Right ventricle myocardium superior (tissue), 1 donor: ENCODE measurements at regions not wholly inside any gene's neighbourhood (a gene's known extent, or its start where the extent isn't known, plus 50 kb on each side); places are given as distances from the start of the nearest gene placed in this dataset.

Experiments used
- ATAC-seq: fragments of 200-7000 bp; cut with Tn5 transposase; one replicate; pipeline ENCODE4 v1.9.1; 2020; ENCODE audit warnings: mild to moderate bottlenecking; ENCODE audit not compliant: poor library complexity
- DNase-seq: peaks from one replicate; pipeline ENCODE4 v3.0.0-alpha.2; 2020
- intact Hi-C: fragments of 100-400 bp; cut with DNase I; formaldehyde crosslinking; loops from one replicate; pipeline ENCODE4 v1.11.2; 2022
- donor health status: DM: no; HTN: yes; CAD: no; lungs with severe emphysema.

- intact Hi-C loops: no loop called here
- no peak for ATAC-seq
- no peak for DNase-seq
These were observed 61.1 kb upstream of the C1orf87 start for GRCh38 chr1:60134716-60135115.

DNA sequence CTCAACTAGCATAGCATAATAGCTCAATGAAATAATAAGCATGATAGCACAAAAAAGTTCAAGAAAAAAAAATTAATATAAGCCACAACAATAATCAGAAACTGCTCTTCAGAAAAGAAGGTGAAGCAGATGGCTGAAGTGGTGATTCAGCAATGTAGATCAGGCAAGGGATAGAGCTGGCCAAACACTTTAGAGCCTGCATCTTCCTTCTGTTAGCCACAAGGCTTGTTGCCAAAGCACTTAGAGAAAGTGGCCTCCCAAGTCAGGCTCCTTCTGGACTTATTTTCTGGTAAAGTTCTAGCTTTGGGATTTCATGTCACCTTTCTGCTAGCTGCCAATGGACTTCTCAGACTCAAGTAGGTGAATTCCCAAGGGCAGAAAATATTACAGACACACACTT lies 60.3 kb upstream of the C1orf87 start:
- ATAC-seq (no peak), DNase-seq (no peak)
- intact Hi-C loops: no loop called here

DNA sequence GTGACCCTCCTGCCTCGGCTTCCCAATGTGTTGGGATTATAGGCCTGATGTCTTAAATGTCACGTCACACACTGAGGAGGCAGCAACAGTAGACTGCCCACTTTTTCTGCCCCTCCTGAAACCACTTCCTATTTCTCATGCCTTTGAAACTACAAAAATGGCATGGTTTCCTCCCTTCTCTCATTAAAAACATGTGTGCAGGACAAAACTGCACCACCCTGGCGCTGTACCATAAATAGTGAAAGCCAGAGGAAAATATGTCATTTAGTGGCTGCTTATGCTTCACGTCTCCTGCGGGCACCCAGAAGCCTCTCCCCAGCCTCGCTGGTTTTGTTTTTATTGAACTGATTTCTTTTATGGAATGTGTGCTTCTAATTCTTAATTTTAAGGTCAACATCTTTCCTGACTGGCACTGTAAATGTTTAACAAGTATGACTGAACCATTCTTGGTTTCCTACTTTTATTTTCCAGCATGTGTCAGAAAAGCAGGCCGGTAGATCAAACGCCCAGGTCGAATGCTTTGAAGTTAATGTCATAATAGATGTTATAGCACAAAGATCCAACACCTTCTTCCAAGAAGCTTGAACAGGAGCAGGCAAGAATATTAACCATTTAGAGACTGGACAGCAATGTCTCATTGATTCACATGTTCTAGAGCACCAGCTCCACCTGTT lies 59.6 kb upstream of the C1orf87 start:
- DNase-seq (no peak), ATAC-seq (no peak)
- intact Hi-C loops: no loop called here

GRCh38 chr1:60132108-60132507 lies 58.5 kb upstream of the C1orf87 start:
- ATAC-seq: no peak
- no peak for DNase-seq
- intact Hi-C loops: no loop called here

DNA sequence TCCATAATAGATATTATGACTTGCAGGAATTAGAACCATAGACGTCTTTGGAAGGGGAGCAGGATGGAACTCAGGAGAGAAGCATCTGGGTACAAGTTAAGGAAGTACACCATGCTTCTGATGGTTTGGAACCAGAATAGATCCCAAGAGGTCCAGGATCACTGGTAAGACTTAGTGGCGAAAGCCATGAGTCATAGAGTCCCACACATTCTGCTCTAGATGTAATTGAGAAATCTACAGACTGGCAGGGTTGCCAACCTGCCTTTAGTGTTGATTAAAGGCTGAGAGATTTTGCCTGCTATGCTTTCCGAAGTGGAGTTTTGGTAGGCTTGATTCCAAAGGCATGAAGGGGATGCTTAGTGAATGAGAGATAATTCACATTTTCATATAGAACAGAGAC lies 57.1 kb upstream of the C1orf87 start:
- ATAC-seq (no peak), DNase-seq (no peak)
- intact Hi-C loops: no loop called here

GRCh38 chr1:60129911-60130310 lies 56.3 kb upstream of the C1orf87 start:
- DNase-seq (no peak), ATAC-seq (no peak)
- intact Hi-C loops: no loop called here

- intact Hi-C loops: no loop called here
- DNase-seq: no peak
- no peak for ATAC-seq
These were observed 53.2 kb upstream of the C1orf87 start for GRCh38 chr1:60126723-60127122.
